DOHH2 (cell line): ENCODE measurements at regions not wholly inside any gene's neighbourhood (a gene's known extent, or its start where the extent isn't known, plus 50 kb on each side); places are given as distances from the start of the nearest gene placed in this dataset.

ENCODE experiments used
- H3F3A ChIP-seq: fragments of 200-600 bp; sonication (generic), shearing (Covaris generic); 2 replicates; pipeline ENCODE4 v1.6.0; 2016; ENCODE audit warnings: antibody characterized with exemption, mild to moderate bottlenecking; ENCODE audit not compliant: control insufficient read depth, insufficient read depth
- H3K27ac ChIP-seq: fragments of 200-600 bp; sonication (generic); 2 replicates; pipeline ENCODE4 v1.5.1; 2014; ENCODE audit warnings: low read depth, mild to moderate bottlenecking, low read length, moderate library complexity
- H3K27me3 ChIP-seq: fragments of 200-600 bp; sonication (generic); 2 replicates; pipeline ENCODE4 v1.6.1; 2014; ENCODE audit warnings: mild to moderate bottlenecking, low read length, mixed read lengths; ENCODE audit not compliant: control insufficient read depth
- H3K36me3 ChIP-seq: fragments of 200-600 bp; sonication (generic); 2 replicates; pipeline ENCODE4 v1.6.1; 2014; ENCODE audit warnings: mild to moderate bottlenecking, low read length, moderate library complexity, mixed read lengths; ENCODE audit not compliant: control insufficient read depth
- H3K4me1 ChIP-seq: fragments of 200-600 bp; sonication (generic); 2 replicates; pipeline ENCODE4 v1.6.1; 2014; ENCODE audit warnings: mild to moderate bottlenecking, low read length, mixed read lengths; ENCODE audit not compliant: control insufficient read depth
- H3K4me2 ChIP-seq: fragments of 200-600 bp; sonication (generic); 2 replicates; pipeline ENCODE4 v1.6.0; 2014; ENCODE audit warnings: mild to moderate bottlenecking, low read length, moderate library complexity
- H3K4me3 ChIP-seq: fragments of 200-600 bp; sonication (generic); 2 replicates; pipeline ENCODE4 v1.5.1; 2014; ENCODE audit warnings: mild to moderate bottlenecking, low read length, mixed read lengths
- H3K79me2 ChIP-seq: fragments of 200-600 bp; sonication (generic); 2 replicates; pipeline ENCODE4 v1.6.1; 2014; ENCODE audit warnings: mild to moderate bottlenecking, low read length, mixed read lengths; ENCODE audit not compliant: control insufficient read depth
- H3K9me2 ChIP-seq: fragments of 200-600 bp; sonication (generic); replicated peaks from 2 replicates; pipeline ENCODE4 v1.6.1; 2014; ENCODE audit warnings: mild to moderate bottlenecking, low read length, mixed read lengths; ENCODE audit not compliant: control insufficient read depth
- H3K9me3 ChIP-seq: fragments of 200-600 bp; sonication (generic); 2 replicates; pipeline ENCODE4 v1.6.1; 2014; ENCODE audit warnings: antibody characterized with exemption, low read length, mixed read lengths; ENCODE audit not compliant: control insufficient read depth, insufficient read depth
- H4K20me1 ChIP-seq: fragments of 200-600 bp; sonication (generic); 2 replicates; pipeline ENCODE4 v1.6.0; 2014; ENCODE audit warnings: low read depth, mild to moderate bottlenecking, antibody characterized with exemption, low read length, moderate library complexity; ENCODE audit not compliant: control insufficient read depth, insufficient read depth
- CTCF ChIP-seq: fragments of 200-600 bp; sonication (generic); IDR thresholded peaks from one replicate; pipeline ENCODE4 v1.5.1; 2014; ENCODE audit warnings: antibody characterized with exemption, mild to moderate bottlenecking, low read depth, low read length; ENCODE audit not compliant: poor library complexity, severe bottlenecking
- EZH2phosphoT487 ChIP-seq: fragments of 200-600 bp; sonication (generic); IDR thresholded peaks from 2 replicates; pipeline ENCODE4 v1.6.1; 2017; ENCODE audit warnings: borderline replicate concordance, mild to moderate bottlenecking, antibody characterized with exemption, low read length, moderate library complexity, mixed read lengths

GRCh38 chr10:2984682-2985081, 82.7 kb upstream of the PFKP start:
- TF ChIP-seq EZH2phosphoT487 (no peak), CTCF (no peak)
- no peaks in the 10 kb centered on the region for H3K9me3 ChIP-seq
- H4K20me1 ChIP-seq: no peaks in the 10 kb centered on the region
- no peaks in the 10 kb centered on the region for H3K36me3 ChIP-seq
- H3K4me2 ChIP-seq: no peak overlapping the region
- peaks cover 5% of the 10 kb centered on the region; the same call in 1 of the 2 replicates for H3K27me3 ChIP-seq
- H3K79me2 ChIP-seq: no peaks in the 10 kb centered on the region
- H3F3A ChIP-seq: no peaks in the 10 kb centered on the region
- no peak overlapping the region for H3K4me3 ChIP-seq
- H3K27ac ChIP-seq: no peak overlapping the region
- H3K9me2 ChIP-seq: no peaks in the 10 kb centered on the region
- peaks cover 10% of the 10 kb centered on the region for H3K4me1 ChIP-seq

- H3F3A ChIP-seq: no peaks in the 10 kb centered on the region
- no peak overlapping the region for H3K4me2 ChIP-seq
- no peak overlapping the region for H3K27ac ChIP-seq
- H3K9me3 ChIP-seq: no peaks in the 10 kb centered on the region
- H3K9me2 ChIP-seq: no peaks in the 10 kb centered on the region
- H3K4me1 ChIP-seq: peaks cover 10% of the 10 kb centered on the region
- no peaks in the 10 kb centered on the region for H4K20me1 ChIP-seq
- no peaks in the 10 kb centered on the region for H3K36me3 ChIP-seq
- no peak overlapping the region for H3K4me3 ChIP-seq
- no peaks in the 10 kb centered on the region for H3K79me2 ChIP-seq
- peaks cover 5% of the 10 kb centered on the region; the same call in 1 of the 2 replicates for H3K27me3 ChIP-seq
- TF ChIP-seq CTCF: no peak
- TF ChIP-seq EZH2phosphoT487: no peak
Measured at GRCh38 chr10:2982146-2982545, 85.2 kb upstream of the PFKP start.

GRCh38 chr10:2981361-2981801, 86.0 kb upstream of the PFKP start:
- Histone ChIP-seq H3F3A (no peaks in the 10 kb centered on the region), H4K20me1 (no peaks in the 10 kb centered on the region), H3K9me3 (no peaks in the 10 kb centered on the region), H3K4me2 (no peak overlapping the region), H3K4me3 (no peak overlapping the region), H3K79me2 (no peaks in the 10 kb centered on the region), H3K4me1 (peaks cover 7% of the 10 kb centered on the region), H3K9me2 (no peaks in the 10 kb centered on the region), H3K27me3 (peaks cover 5% of the 10 kb centered on the region; the same call in 1 of the 2 replicates), H3K27ac (no peak overlapping the region), H3K36me3 (no peaks in the 10 kb centered on the region)
- TF ChIP-seq EZH2phosphoT487 (no peak), CTCF (no peak)

- Histone ChIP-seq H3K27ac (no peak overlapping the region), H3K9me2 (no peaks in the 10 kb centered on the region), H3K79me2 (no peaks in the 10 kb centered on the region), H4K20me1 (no peaks in the 10 kb centered on the region), H3K4me3 (no peak overlapping the region), H3K4me2 (no peak overlapping the region), H3K4me1 (peaks cover 2% of the 10 kb centered on the region), H3K36me3 (no peaks in the 10 kb centered on the region), H3K9me3 (no peaks in the 10 kb centered on the region), H3F3A (no peaks in the 10 kb centered on the region), H3K27me3 (peaks cover 5% of the 10 kb centered on the region; the same call in 1 of the 2 replicates)
- TF ChIP-seq CTCF (no peak), EZH2phosphoT487 (no peak)
Measured at GRCh38 chr10:2980791-2981360, 86.5 kb upstream of the PFKP start.
